ENCODE measurements at regions not wholly inside any gene's neighbourhood (a gene's known extent, or its start where the extent isn't known, plus 50 kb on each side); places are given as distances from the start of the nearest gene placed in this dataset.

GRCh38 chr5:59988396-59988795 is 94.9 kb upstream of the PDE4D start:
- H3K9me1 ChIP-seq (replicated peaks; ENCODE audit: control insufficient read depth, extremely low read depth, insufficient read depth, low read length) = no peaks in the 10 kb centered on the region
- H4K20me1 ChIP-seq (replicated peaks; ENCODE audit: control insufficient read depth, extremely low read depth, insufficient read depth, low read length) = no peaks in the 10 kb centered on the region
- no peak overlapping the region for H2AFZ ChIP-seq (ENCODE audit: low read depth, low read length)
- H3K9ac ChIP-seq (replicated peaks; ENCODE audit: extremely low read depth, insufficient read depth, low read length) = no peak overlapping the region
- no peaks in the 10 kb centered on the region for H3K27me3 ChIP-seq (ENCODE audit: control insufficient read depth in 2 of 2, insufficient read depth in 2 of 2, low read length in 2 of 2)
- intact Hi-C loops (cut with micrococcal nuclease) (no loop called here), dilution Hi-C loops (cut with MboI; ENCODE audit: extremely low pct_ligation_motif_present, low sequenced_read_pairs) (no loop called here)
- DNase-seq (ENCODE audit: low read depth, low spot score) = no peak
- BruUV-seq (replicated peaks) = no TSS peak
- H3K4me3 ChIP-seq (replicated peaks in 1 of 3; ENCODE audit: insufficient read depth in 1 of 3, low read depth in 1 of 3, low read length in 3 of 3) = no peak overlapping the region
- ChIA-PET POLR2A (no interaction called here), CTCF (no interaction called here)
- no peaks in the 10 kb centered on the region for H3K36me3 ChIP-seq (ENCODE audit: control insufficient read depth in 2 of 2, extremely low read depth in 1 of 2, insufficient read depth in 2 of 2, low read length in 2 of 2)
- no peak for TF ChIP-seq GATA2 (IDR thresholded peaks at IDR 0.05; ENCODE audit: insufficient read depth, insufficient read length, low read depth, low read length)
- TF ChIP-seq FOS (IDR thresholded peaks at IDR 0.05; ENCODE audit: borderline replicate concordance, insufficient read depth, low read length) = no peak
- no peak for TF ChIP-seq POLR2A (IDR thresholded peaks at IDR 0.05; ENCODE audit: low read depth, low read length)
- no peak for TF ChIP-seq EZH2 (IDR thresholded peaks at IDR 0.05; ENCODE audit: borderline replicate concordance, low read depth, low read length, severe bottlenecking)
- TF ChIP-seq MAX (IDR thresholded peaks at IDR 0.05; ENCODE audit: insufficient read depth, insufficient read length) = no peak
- TF ChIP-seq MYC (IDR thresholded peaks at IDR 0.05; ENCODE audit: low read depth, low read length) = no peak
- no peak for TF ChIP-seq POLR2AphosphoS5 (IDR thresholded peaks at IDR 0.05; ENCODE audit: insufficient read depth, low read depth, low read length)
- TF ChIP-seq JUN (IDR thresholded peaks at IDR 0.05; ENCODE audit: borderline replicate concordance, insufficient read depth, insufficient read length, low read depth) = no peak
- no peak for TF ChIP-seq CTCF (IDR thresholded peaks at IDR 0.05; ENCODE audit: extremely low read depth in 1 of 2, insufficient read depth in 1 of 2, low read depth in 1 of 2, low read length in 2 of 2)
- no peaks in the 10 kb centered on the region for H3K79me2 ChIP-seq (ENCODE audit: control insufficient read depth, insufficient read depth, low read length)
- no peak for FAIRE-seq
- H3K4me1 ChIP-seq (ENCODE audit: control insufficient read depth, extremely low read depth, insufficient read depth, low read length) = no peaks in the 10 kb centered on the region
- H3K27ac ChIP-seq (ENCODE audit: insufficient read depth, low read depth, low read length) = no peak overlapping the region
- no peaks in the 10 kb centered on the region for H3K9me3 ChIP-seq (replicated peaks; ENCODE audit: control insufficient read depth, insufficient read depth, low read length)
- no peak overlapping the region for H3K4me2 ChIP-seq (ENCODE audit: insufficient read depth, low read length)

All from endothelial cell of umbilical vein (primary cell).